Gastrocnemius medialis (tissue), 4 donors: ENCODE measurements at regions not wholly inside any gene's neighbourhood (a gene's known extent, or its start where the extent isn't known, plus 50 kb on each side); places are given as distances from the start of the nearest gene placed in this dataset.

Experiments used
- CTCF ChIP-seq, 5 experiments: fragments of 450-650 bp in 3 of 5; fragments of 200-600 bp in 2 of 5; sonication (generic) in 2 of 5; IDR thresholded peaks in 4 of 5; conservative IDR thresholded peaks in 1 of 5; 1 replicate in 4 of 5; 2 replicates in 1 of 5; pipeline ENCODE4 v1.5.1; 2016 to 2019; ENCODE audit warnings: antibody characterized with exemption in 5 of 5, mild to moderate bottlenecking in 3 of 5, moderate library complexity in 3 of 5
- POLR2A ChIP-seq, 2 donors: fragments of 450-650 bp; IDR thresholded peaks; one replicate each; pipeline ENCODE4 v1.6.1; 2017; ENCODE audit warnings: antibody characterized with exemption in 2 of 2, mild to moderate bottlenecking in 2 of 2, moderate library complexity in 2 of 2

GRCh38 chr13:89470901-89471300, 1799.7 kb downstream of the SLITRK5 start:
- TF ChIP-seq CTCF (IDR thresholded peaks at IDR 0.05 in 4 of 5, conservative IDR thresholded peaks at IDR 0.05 in 1 of 5) (no peak), POLR2A (IDR thresholded peaks at IDR 0.05) (no peak)
